GM18867 (cell line): ENCODE measurements at regions not wholly inside any gene's neighbourhood (a gene's known extent, or its start where the extent isn't known, plus 50 kb on each side); places are given as distances from the start of the nearest gene placed in this dataset.
A peak's percentile ranks its signal among the peaks of the same experiment; 100 is the strongest.

Experiments
- ATAC-seq: cut with Tn5 transposase; IDR thresholded peaks from one replicate; pipeline ENCODE4 v1.9.1; 2021; ENCODE audit warnings: mild to moderate bottlenecking, moderate library complexity; ENCODE audit not compliant: unreplicated experiment

- no peak for ATAC-seq
Measured at GRCh38 chr2:111701798-111702118, 182.2 kb downstream of the ANAPC1 start.

- no peak for ATAC-seq
Measured at GRCh38 chr2:111702119-111702803, 181.7 kb downstream of the ANAPC1 start.

- ATAC-seq: no peak
Measured at GRCh38 chr2:111702804-111703196, 181.2 kb downstream of the ANAPC1 start.

- no peak for ATAC-seq
Measured at GRCh38 chr2:111703759-111704158, 180.2 kb downstream of the ANAPC1 start.

- no peak for ATAC-seq
Measured at GRCh38 chr2:111704246-111704645, 179.7 kb downstream of the ANAPC1 start.

- ATAC-seq: no peak
Measured at GRCh38 chr2:111705239-111705638, 178.8 kb downstream of the ANAPC1 start.

GRCh38 chr2:111705711-111706336 lies 178.2 kb downstream of the ANAPC1 start:
- peak; percentile 90 for ATAC-seq

- no peak for ATAC-seq
Measured at GRCh38 chr2:111706481-111707001, 177.5 kb downstream of the ANAPC1 start.

- no peak for ATAC-seq
Measured at GRCh38 chr2:111707700-111708099, 176.3 kb downstream of the ANAPC1 start.

GRCh38 chr2:111708476-111709180 lies 175.4 kb downstream of the ANAPC1 start:
- ATAC-seq: no peak

- no peak for ATAC-seq
Measured at GRCh38 chr2:111709321-111709720, 174.7 kb downstream of the ANAPC1 start.

GRCh38 chr2:111710085-111710484 lies 173.9 kb downstream of the ANAPC1 start:
- ATAC-seq: no peak

- no peak for ATAC-seq
Measured at GRCh38 chr2:111710613-111711012, 173.4 kb downstream of the ANAPC1 start.

- ATAC-seq: no peak
Measured at GRCh38 chr2:111711270-111711669, 172.7 kb downstream of the ANAPC1 start.

GRCh38 chr2:111712361-111712760 lies 171.6 kb downstream of the ANAPC1 start:
- ATAC-seq: no peak

GRCh38 chr2:111712940-111713515 lies 171.0 kb downstream of the ANAPC1 start:
- no peak for ATAC-seq

- no peak for ATAC-seq
Measured at GRCh38 chr2:111715987-111716904, 167.7 kb downstream of the ANAPC1 start.

- no peak for ATAC-seq
Measured at GRCh38 chr2:111716905-111717775, 166.9 kb downstream of the ANAPC1 start.
